GM12874 (cell line): ENCODE measurements at regions not wholly inside any gene's neighbourhood (a gene's known extent, or its start where the extent isn't known, plus 50 kb on each side); places are given as distances from the start of the nearest gene placed in this dataset.

Experiments used
- CTCF ChIP-seq: IDR thresholded peaks from 2 replicates; pipeline ENCODE4 v1.5.1; 2011; ENCODE audit warnings: low read depth, mild to moderate bottlenecking, control low read depth, low read length, moderate library complexity; ENCODE audit not compliant: insufficient read depth

- no peak for TF ChIP-seq CTCF
Observed at GRCh38 chr18:38752430-38752829, 1186.8 kb upstream of the CELF4 start.

GRCh38 chr18:38751898-38752297 lies 1186.3 kb upstream of the CELF4 start:
- no peak for TF ChIP-seq CTCF

- TF ChIP-seq CTCF, result no peak
Observed at GRCh38 chr18:38751211-38751610, 1185.6 kb upstream of the CELF4 start.

GRCh38 chr18:38750751-38751150 lies 1185.2 kb upstream of the CELF4 start:
- TF ChIP-seq CTCF, result no peak

- no peak for TF ChIP-seq CTCF
Observed at GRCh38 chr18:38747153-38747552, 1181.6 kb upstream of the CELF4 start.

- TF ChIP-seq CTCF, result no peak
Observed at GRCh38 chr18:38718365-38718901, 1152.8 kb upstream of the CELF4 start.

- TF ChIP-seq CTCF, result no peak
Observed at GRCh38 chr18:38709122-38709521, 1143.5 kb upstream of the CELF4 start.
